IMR-90 (cell line): ENCODE measurements at regions not wholly inside any gene's neighbourhood (a gene's known extent, or its start where the extent isn't known, plus 50 kb on each side); places are given as distances from the start of the nearest gene placed in this dataset.
A peak's percentile ranks its signal among the peaks of the same experiment; 100 is the strongest.

Experiments used
- ATAC-seq: fragments of 200-7000 bp; cut with Tn5 transposase; 2 replicates; pipeline ENCODE4 v1.9.1; 2020; ENCODE audit warnings: low read depth, mild to moderate bottlenecking, moderate library complexity
- BruUV-seq: library from RNA; stranded (reverse); fragments of 400-500 nt; replicated peaks from 2 replicates; lab custom pipeline; 2021; lab: Mats Ljungman, UMichigan
- CTCF ChIA-PET: fragments of 300-600 bp; formaldehyde crosslinking; extraction: SDS; loops from one replicate; lab custom pipeline; 2021; ENCODE audit warnings: antibody characterized with exemption; lab: Yijun Ruan, JAX
- POLR2A ChIA-PET: fragments of 300-600 bp; sonication (Branson Sonifier 250); formaldehyde crosslinking; loops from one replicate; lab custom pipeline; 2022; ENCODE audit warnings: antibody characterized with exemption; ENCODE audit not compliant: unreplicated experiment; lab: Charles Lee
- DNase-seq: peaks from one replicate; pipeline ENCODE4 v3.0.0; 2013
- H2AFZ ChIP-seq: replicated peaks from 2 replicates; pipeline ENCODE3; 2013; ENCODE audit warnings: low read length, mild to moderate bottlenecking; ENCODE audit not compliant: poor library complexity
- H2AK5ac ChIP-seq: 2 replicates; pipeline ENCODE4 v1.6.1; 2013; ENCODE audit warnings: low read depth, low read length, inconsistent platforms
- H2AK9ac ChIP-seq: replicated peaks from 2 replicates; pipeline ENCODE3; 2013; ENCODE audit warnings: mild to moderate bottlenecking, low read depth, low read length, moderate library complexity; ENCODE audit not compliant: poor library complexity
- H2BK120ac ChIP-seq: 2 replicates; pipeline ENCODE4 v1.6.1; 2013; ENCODE audit warnings: low read depth, low read length, inconsistent platforms
- H2BK15ac ChIP-seq: 3 replicates; pipeline ENCODE4 v1.6.1; 2013; ENCODE audit warnings: low read depth, low read length, inconsistent platforms
- H2BK20ac ChIP-seq: 2 replicates; pipeline ENCODE4 v1.6.1; 2013; ENCODE audit warnings: low read depth, mild to moderate bottlenecking, inconsistent platforms, low read length, moderate library complexity
- H2BK5ac ChIP-seq: 2 replicates; pipeline ENCODE4 v1.6.1; 2013; ENCODE audit warnings: mild to moderate bottlenecking, low read depth, low read length, inconsistent platforms; ENCODE audit not compliant: poor library complexity, severe bottlenecking
- H3K14ac ChIP-seq: replicated peaks from 2 replicates; pipeline ENCODE4 v1.6.1; 2013; ENCODE audit warnings: low read depth, low read length, inconsistent platforms
- H3K18ac ChIP-seq: 2 replicates; pipeline ENCODE4 v1.6.1; 2013; ENCODE audit warnings: low read depth, low read length, control low read depth
- H3K23ac ChIP-seq: 2 replicates; pipeline ENCODE4 v1.6.1; 2013; ENCODE audit warnings: low read depth, low read length, inconsistent platforms
- H3K27ac ChIP-seq: 2 replicates; pipeline ENCODE4 v1.5.1; 2013; ENCODE audit warnings: mild to moderate bottlenecking, control low read depth, low read length; ENCODE audit not compliant: insufficient read depth
- H3K27me3 ChIP-seq: 2 replicates; pipeline ENCODE4 v1.6.1; 2013; ENCODE audit warnings: low read length; ENCODE audit not compliant: control insufficient read depth, insufficient read depth
- H3K36me3 ChIP-seq: 2 replicates; pipeline ENCODE4 v1.6.1; 2013; ENCODE audit warnings: low read length, mixed read lengths; ENCODE audit not compliant: control insufficient read depth, insufficient read depth
- H3K4ac ChIP-seq: 2 replicates; pipeline ENCODE4 v1.6.1; 2013; ENCODE audit warnings: low read depth, low read length, inconsistent platforms
- H3K4me1 ChIP-seq: 2 replicates; pipeline ENCODE4 v1.6.1; 2013; ENCODE audit warnings: low read length, mixed read lengths; ENCODE audit not compliant: control insufficient read depth, insufficient read depth
- H3K4me2 ChIP-seq: 2 replicates; pipeline ENCODE4 v1.6.1; 2013; ENCODE audit warnings: low read depth, mild to moderate bottlenecking, control low read depth, low read length, moderate library complexity
- H3K4me3 ChIP-seq: 2 replicates; pipeline ENCODE4 v1.5.1; 2013; ENCODE audit warnings: low read depth, mild to moderate bottlenecking, control low read depth, low read length, moderate library complexity; ENCODE audit not compliant: insufficient read depth
- H3K56ac ChIP-seq: 2 replicates; pipeline ENCODE4 v1.6.1; 2013; ENCODE audit warnings: low read length, inconsistent platforms; ENCODE audit not compliant: insufficient read depth; ENCODE audit errors: extremely low read depth
- H3K79me1 ChIP-seq, 2 experiments: 2 replicates each; pipeline ENCODE4 v1.6.1; 2013; ENCODE audit warnings: low read length in 2 of 2, inconsistent platforms in 1 of 2, low read depth in 1 of 2
- H3K9ac ChIP-seq: 2 replicates; pipeline ENCODE4 v1.6.1; 2013; ENCODE audit warnings: low read depth, low read length, control low read depth
- H3K9me1 ChIP-seq: 2 replicates; pipeline ENCODE4 v1.6.1; 2013; ENCODE audit warnings: low read length, inconsistent platforms; ENCODE audit not compliant: insufficient read depth
- H3K9me3 ChIP-seq: 2 replicates; pipeline ENCODE4 v1.6.1; 2013; ENCODE audit warnings: low read length; ENCODE audit not compliant: control insufficient read depth, insufficient read depth
- H4K20me1 ChIP-seq: 2 replicates; pipeline ENCODE4 v1.6.1; 2013; ENCODE audit warnings: low read length, inconsistent platforms; ENCODE audit not compliant: insufficient read depth
- H4K5ac ChIP-seq: 2 replicates; pipeline ENCODE4 v1.6.1; 2013; ENCODE audit warnings: mild to moderate bottlenecking, low read depth, low read length, control low read depth
- H4K8ac ChIP-seq, 2 experiments: 2 replicates each; pipeline ENCODE4 v1.6.1; 2013; ENCODE audit warnings: low read depth in 2 of 2, low read length in 2 of 2, control low read depth in 1 of 2, inconsistent platforms in 1 of 2
- H4K91ac ChIP-seq: 2 replicates; pipeline ENCODE4 v1.6.1; 2013; ENCODE audit warnings: low read depth, low read length, inconsistent platforms; ENCODE audit not compliant: insufficient read depth
- BHLHE40 ChIP-seq: fragments of 150-350 bp; IDR thresholded peaks from 2 replicates; pipeline ENCODE4 v1.6.1; 2016; ENCODE audit warnings: mild to moderate bottlenecking, low read depth, low read length
- CEBPB ChIP-seq: IDR thresholded peaks from 2 replicates; pipeline ENCODE4 v1.6.1; 2012; ENCODE audit warnings: low read depth, low read length, improper control_type of control experiment
- CHD1 ChIP-seq: IDR thresholded peaks from 2 replicates; pipeline ENCODE4 v1.6.1; 2012; ENCODE audit warnings: low read depth, low read length, improper control_type of control experiment
- CTCF ChIP-seq: conservative IDR thresholded peaks from 2 replicates; pipeline ENCODE4 v1.5.1; 2012; ENCODE audit warnings: mild to moderate bottlenecking, low read depth, low read length, improper control_type of control experiment
- ELK1 ChIP-seq: fragments of 150-350 bp; IDR thresholded peaks from 2 replicates; pipeline ENCODE4 v1.6.1; 2016; ENCODE audit warnings: low read depth, mild to moderate bottlenecking, low read length, moderate library complexity, borderline replicate concordance
- FOS ChIP-seq: fragments of 150-350 bp; IDR thresholded peaks from 2 replicates; pipeline ENCODE4 v1.6.1; 2016; ENCODE audit warnings: low read depth, low read length
- MAFK ChIP-seq: IDR thresholded peaks from 2 replicates; pipeline ENCODE4 v1.6.1; 2012; ENCODE audit warnings: low read depth, low read length, improper control_type of control experiment
- MAZ ChIP-seq: IDR thresholded peaks from 2 replicates; pipeline ENCODE4 v1.6.1; 2012; ENCODE audit warnings: low read depth, mild to moderate bottlenecking, low read length, improper control_type of control experiment, moderate library complexity, borderline replicate concordance
- MXI1 ChIP-seq: IDR thresholded peaks from 2 replicates; pipeline ENCODE4 v1.6.1; 2012; ENCODE audit warnings: low read depth, mild to moderate bottlenecking, low read length, moderate library complexity, borderline replicate concordance
- NFE2L2 ChIP-seq: fragments of 150-350 bp; IDR thresholded peaks from 2 replicates; pipeline ENCODE4 v1.6.1; 2016; ENCODE audit warnings: low read depth, mild to moderate bottlenecking, low read length
- POLR2A ChIP-seq: IDR thresholded peaks from 2 replicates; pipeline ENCODE4 v1.6.1; 2012; ENCODE audit warnings: mild to moderate bottlenecking, low read depth, low read length
- RAD21 ChIP-seq: IDR thresholded peaks from 2 replicates; pipeline ENCODE4 v1.6.1; 2012; ENCODE audit warnings: low read length, improper control_type of control experiment
- RFX5 ChIP-seq: IDR thresholded peaks from 2 replicates; pipeline ENCODE4 v1.8.0; 2012; ENCODE audit warnings: low read depth, mild to moderate bottlenecking, low read length, moderate library complexity
- SMC3 ChIP-seq: fragments of 150-350 bp; IDR thresholded peaks from 2 replicates; pipeline ENCODE4 v1.6.1; 2016; ENCODE audit warnings: low read depth, mild to moderate bottlenecking, antibody characterized with exemption, low read length, moderate library complexity
- USF2 ChIP-seq: fragments of 150-350 bp; IDR thresholded peaks from 2 replicates; pipeline ENCODE4 v1.6.1; 2017; ENCODE audit warnings: mild to moderate bottlenecking, antibody characterized with exemption, low read length, low read depth
- WGBS, 2 experiments: methylation state at CpG; one replicate each; pipeline versions ENCODE4 v1.1.5 to v1.1.7; 2013; ENCODE audit warnings: missing lambda C conversion rate in 2 of 2; ENCODE audit not compliant: insufficient read length in 1 of 2; ENCODE audit errors: extremely low coverage in 2 of 2; 5-methylcytosine and 5-hydroxymethylcytosine counted together
- dilution Hi-C: fragments of 300-500 bp; cut with HindIII; formaldehyde crosslinking; loops from one replicate; pipeline ENCODE4 v1.14.3; 2018; ENCODE audit warnings: low sequenced_read_pairs; ENCODE audit not compliant: unreplicated experiment
- in situ Hi-C: fragments of 300-500 bp; cut with MboI; formaldehyde crosslinking; loops from 3 replicates; pipeline ENCODE4 v1.14.3; 2019; ENCODE audit warnings: low sequenced_read_pairs, inconsistent platforms, mixed read lengths
- intact Hi-C: fragments of 100-400 bp; cut with micrococcal nuclease; formaldehyde crosslinking; loops from 2 replicates; pipeline ENCODE4 v1.10.0; 2022

GRCh38 chr22:27580311-27580897, 221.2 kb downstream of the MN1 start:
- Histone ChIP-seq H3K14ac (no peak overlapping the region), H3K27ac (no peak overlapping the region), H2BK5ac (no peak overlapping the region), H2AK9ac (peak overlapping the region; percentile 50), H3K79me1 (no peaks in the 10 kb centered on the region), H2BK15ac (no peak overlapping the region), H4K20me1 (no peaks in the 10 kb centered on the region), H3K4ac (no peak overlapping the region), H4K5ac (no peak overlapping the region), H2BK20ac (no peak overlapping the region), H3K56ac (no peak overlapping the region), H3K27me3 (peaks cover 42% of the 10 kb centered on the region), H3K4me2 (no peak overlapping the region), H3K9me3 (no peaks in the 10 kb centered on the region), H2AFZ (peak overlapping the region; percentile 14), H4K8ac (no peak overlapping the region), H3K9ac (no peak overlapping the region), H3K36me3 (no peaks in the 10 kb centered on the region), H3K4me1 (no peaks in the 10 kb centered on the region; the same call in 1 of the 2 replicates), H3K4me3 (no peak overlapping the region), H2AK5ac (no peak overlapping the region), H3K23ac (no peak overlapping the region), H3K18ac (no peak overlapping the region), H2BK120ac (no peak overlapping the region), H4K91ac (no peak overlapping the region), H3K9me1 (peaks cover 11% of the 10 kb centered on the region)
- no peak for DNase-seq
- TF ChIP-seq POLR2A, result no peak
- no peak for TF ChIP-seq RAD21
- TF ChIP-seq SMC3, result no peak
- TF ChIP-seq FOS, result no peak
- no peak for TF ChIP-seq BHLHE40
- TF ChIP-seq USF2, result no peak
- no peak for TF ChIP-seq NFE2L2
- TF ChIP-seq ELK1, result no peak
- TF ChIP-seq MXI1, result no peak
- TF ChIP-seq RFX5, result no peak
- no peak for TF ChIP-seq CHD1
- no peak for TF ChIP-seq CEBPB
- TF ChIP-seq MAZ, result no peak
- no peak for TF ChIP-seq CTCF
- no peak for TF ChIP-seq MAFK
- WGBS, 2 experiments, result 73% methylated on average over 2 of the region's 13 CpGs; no CpG with 5 or more reads in 1 of the 2 experiments
- POLR2A ChIA-PET, result no interaction called here
- in situ Hi-C loops (no loop called here), intact Hi-C loops (no loop called here), dilution Hi-C loops (no loop called here)
- CTCF ChIA-PET, result no interaction called here
- BruUV-seq, result no TSS peak
- ATAC-seq, result no peak
